Panc1 (cell line): ENCODE measurements at regions not wholly inside any gene's neighbourhood (a gene's known extent, or its start where the extent isn't known, plus 50 kb on each side); places are given as distances from the start of the nearest gene placed in this dataset.

Experiments
- ATAC-seq: fragments of 200-7000 bp; cut with Tn5 transposase; 2 replicates; pipeline ENCODE4 v1.9.1; 2020; ENCODE audit warnings: mild to moderate bottlenecking, moderate library complexity
- BruUV-seq: library from RNA; stranded (reverse); fragments of 400-500 nt; replicated peaks from 2 replicates; lab custom pipeline; 2021; lab: Mats Ljungman, UMichigan
- CTCF ChIA-PET: fragments of 300-600 bp; sonication (Branson Sonifier 250); formaldehyde crosslinking; loops from one replicate; lab custom pipeline; 2022; ENCODE audit warnings: antibody characterized with exemption; lab: Charles Lee
- POLR2A ChIA-PET: fragments of 300-600 bp; sonication (Branson Sonifier 250); formaldehyde crosslinking; loops from one replicate; lab custom pipeline; 2022; ENCODE audit warnings: antibody characterized with exemption; lab: Charles Lee
- DNase-seq: peaks from one replicate; pipeline ENCODE4 v3.0.0-alpha.2; 2010; ENCODE audit warnings: low read depth, low spot score
- H3K27ac ChIP-seq: 2 replicates; pipeline ENCODE4 v1.5.1; 2011; ENCODE audit warnings: mild to moderate bottlenecking, low read length, inconsistent platforms
- H3K27me3 ChIP-seq: fragments of 200-500 bp; sonication (Bioruptor generic); 2 replicates; pipeline ENCODE4 v1.6.0; 2014; ENCODE audit warnings: low read length, inconsistent platforms; ENCODE audit not compliant: control insufficient read depth, insufficient read depth
- H3K36me3 ChIP-seq: fragments of 200-500 bp; sonication (Bioruptor generic); 2 replicates; pipeline ENCODE4 v1.5.1; 2014; ENCODE audit warnings: inconsistent platforms, mild to moderate bottlenecking, low read length, moderate library complexity; ENCODE audit not compliant: control insufficient read depth, insufficient read depth
- H3K4me1 ChIP-seq: 2 replicates; pipeline ENCODE4 v1.5.1; 2011; ENCODE audit warnings: inconsistent platforms, mild to moderate bottlenecking, low read length, moderate library complexity; ENCODE audit not compliant: control insufficient read depth, insufficient read depth
- H3K4me3 ChIP-seq, 2 experiments: 2 replicates each; pipeline ENCODE4 v1.5.1; 2011 to 2012; ENCODE audit warnings: low read depth in 2 of 2, low read length in 2 of 2, mild to moderate bottlenecking in 2 of 2, inconsistent platforms in 1 of 2, moderate library complexity in 1 of 2
- H3K9me3 ChIP-seq: fragments of 200-500 bp; sonication (Bioruptor generic); 2 replicates; pipeline ENCODE4 v1.5.1; 2014; ENCODE audit warnings: low read depth, mild to moderate bottlenecking, inconsistent platforms, low read length, moderate library complexity; ENCODE audit not compliant: control insufficient read depth, insufficient read depth
- CTCF ChIP-seq: fragments of 450-650 bp; IDR thresholded peaks from 2 replicates; pipeline ENCODE4 v1.5.1; 2017; ENCODE audit warnings: mild to moderate bottlenecking
- POLR2AphosphoS5 ChIP-seq: IDR thresholded peaks from 2 replicates; pipeline ENCODE4 v1.6.1; 2012; ENCODE audit warnings: mild to moderate bottlenecking, low read depth, low read length, moderate library complexity
- REST ChIP-seq, 2 experiments: IDR thresholded peaks; 2 replicates each; pipeline ENCODE4 v1.6.1; 2011 to 2012; ENCODE audit warnings: low read depth in 2 of 2, control low read depth in 1 of 2, low read length in 1 of 2, mild to moderate bottlenecking in 1 of 2, moderate library complexity in 1 of 2; ENCODE audit not compliant: insufficient read depth in 1 of 2
- SIN3A ChIP-seq: IDR thresholded peaks from 2 replicates; pipeline ENCODE4 v1.6.1; 2012; ENCODE audit warnings: low read depth, mild to moderate bottlenecking, low read length, moderate library complexity, borderline replicate concordance; ENCODE audit not compliant: insufficient read depth
- TCF7L2 ChIP-seq: IDR thresholded peaks from 2 replicates; pipeline ENCODE4 v1.6.1; 2011; ENCODE audit warnings: mild to moderate bottlenecking, low read depth, low read length, inconsistent platforms
- in situ Hi-C: cut with HindIII; loops from 2 replicates; pipeline ENCODE4 v1.10.0; 2016; ENCODE audit warnings: low sequenced_read_pairs, low pct_unique_long_range_greater_than_20kb
- intact Hi-C: fragments of 100-400 bp; cut with micrococcal nuclease; formaldehyde crosslinking; loops from one replicate; pipeline ENCODE4 v1.10.0; 2022; ENCODE audit not compliant: unreplicated experiment

GRCh38 chr4:141885112-141885511 lies 248.7 kb downstream of the IL15 start:
- CTCF ChIA-PET = no interaction called here
- POLR2A ChIA-PET = no interaction called here
- Histone ChIP-seq H3K4me3 (no peak overlapping the region), H3K27me3 (no peaks in the 10 kb centered on the region), H3K27ac (no peak overlapping the region), H3K9me3 (no peaks in the 10 kb centered on the region), H3K36me3 (no peaks in the 10 kb centered on the region), H3K4me1 (no peaks in the 10 kb centered on the region)
- in situ Hi-C loops = no loop called here
- BruUV-seq = no TSS peak
- intact Hi-C loops = no loop called here
- ATAC-seq (no peak), DNase-seq (no peak)
- TF ChIP-seq CTCF (no peak), POLR2AphosphoS5 (no peak), TCF7L2 (no peak), REST (IDR thresholded peaks at IDR 0.05; ENCODE audit: insufficient read depth in 1 of 2, low read depth in 2 of 2, low read length in 1 of 2) (no peak), SIN3A (no peak)

- CTCF ChIA-PET = no interaction called here
- no peaks in the 10 kb centered on the region for H3K36me3 ChIP-seq
- in situ Hi-C loops (no loop called here), intact Hi-C loops (no loop called here)
- no peaks in the 10 kb centered on the region for H3K27me3 ChIP-seq
- DNase-seq = no peak
- no peak for TF ChIP-seq REST (IDR thresholded peaks at IDR 0.05; ENCODE audit: insufficient read depth in 1 of 2, low read depth in 2 of 2, low read length in 1 of 2)
- TF ChIP-seq TCF7L2 = no peak
- no peak for ATAC-seq
- POLR2A ChIA-PET = no interaction called here
- H3K27ac ChIP-seq = no peak overlapping the region
- H3K9me3 ChIP-seq = no peaks in the 10 kb centered on the region
- BruUV-seq = no TSS peak
- H3K4me3 ChIP-seq = no peak overlapping the region
- H3K4me1 ChIP-seq = no peaks in the 10 kb centered on the region
These were observed 253.9 kb downstream of the IL15 start for GRCh38 chr4:141890279-141890678.
